GM18526 (cell line): ENCODE measurements at regions not wholly inside any gene's neighbourhood (a gene's known extent, or its start where the extent isn't known, plus 50 kb on each side); places are given as distances from the start of the nearest gene placed in this dataset.

Source experiments
- POLR2A ChIP-seq: IDR thresholded peaks from 3 replicates; pipeline ENCODE4 v1.6.1; 2011; ENCODE audit not compliant: insufficient read length; ENCODE audit errors: extremely low read depth

DNA sequence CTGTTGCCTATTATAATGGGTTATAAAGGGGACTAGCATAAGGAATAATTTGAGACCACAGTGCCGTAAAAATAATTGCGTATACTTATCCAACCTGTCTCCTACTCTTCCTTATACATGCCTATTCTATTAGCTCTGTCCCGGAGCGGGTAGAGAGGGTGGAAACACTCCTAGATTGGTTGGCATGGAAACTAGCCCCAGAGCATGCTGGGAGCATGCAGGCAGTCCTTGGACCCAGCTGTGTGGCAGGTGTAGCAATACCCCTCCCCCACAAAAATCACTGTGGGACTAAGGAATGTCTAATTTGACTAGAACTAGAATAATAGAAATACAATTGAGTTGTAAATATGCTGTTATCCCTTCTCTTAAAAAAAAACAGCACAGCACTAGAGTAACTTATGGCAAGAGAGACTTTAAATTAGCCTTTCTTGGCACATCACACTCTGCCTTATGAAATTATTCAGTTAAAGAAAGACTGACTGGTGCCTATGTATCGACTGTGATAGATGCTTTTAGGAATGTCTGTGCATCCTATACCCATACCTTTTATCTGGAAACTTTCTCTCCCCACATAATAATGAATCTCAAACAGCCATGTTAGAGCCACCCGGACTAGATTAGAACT is 244.0 kb upstream of the DAAM1 start:
- TF ChIP-seq POLR2A: no peak

DNA sequence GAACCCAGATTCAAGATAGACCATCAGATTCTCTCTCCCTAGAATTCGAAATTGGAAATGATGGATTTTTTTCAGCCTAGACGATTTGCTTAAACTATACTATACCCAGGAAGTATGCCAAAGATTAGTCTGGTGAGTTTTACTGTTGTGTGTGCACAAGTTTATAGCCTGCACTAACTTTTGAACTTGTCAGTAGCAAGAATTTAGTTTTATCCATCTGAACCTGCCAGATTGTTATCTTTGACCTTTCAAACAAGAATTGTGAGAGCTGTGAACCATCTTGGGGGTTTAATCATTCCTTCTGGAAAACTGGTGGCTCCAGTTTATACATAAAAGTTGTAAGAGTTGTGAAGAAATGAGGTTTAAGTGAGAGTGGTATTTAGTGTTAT is 243.5 kb upstream of the DAAM1 start:
- no peak for TF ChIP-seq POLR2A

DNA sequence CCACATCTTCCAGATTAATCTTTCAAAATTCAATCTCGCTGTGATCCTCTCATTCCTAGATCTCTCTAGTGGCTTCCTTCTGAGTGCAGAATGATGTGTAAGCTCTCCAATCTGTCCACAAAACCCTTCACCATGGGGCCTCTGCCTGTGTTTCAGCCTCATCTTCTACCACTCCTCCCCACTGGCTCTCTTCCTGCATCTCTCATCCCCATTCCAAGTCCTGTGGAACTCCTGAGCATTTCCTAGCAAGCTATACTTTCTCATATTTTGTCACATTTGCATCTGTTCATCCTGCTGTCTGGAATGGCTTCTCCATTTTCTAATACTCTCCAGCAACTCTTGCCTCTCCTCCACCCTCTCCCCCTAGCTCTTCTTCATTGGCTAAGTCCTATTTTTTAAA is 242.0 kb upstream of the DAAM1 start:
- no peak for TF ChIP-seq POLR2A

DNA sequence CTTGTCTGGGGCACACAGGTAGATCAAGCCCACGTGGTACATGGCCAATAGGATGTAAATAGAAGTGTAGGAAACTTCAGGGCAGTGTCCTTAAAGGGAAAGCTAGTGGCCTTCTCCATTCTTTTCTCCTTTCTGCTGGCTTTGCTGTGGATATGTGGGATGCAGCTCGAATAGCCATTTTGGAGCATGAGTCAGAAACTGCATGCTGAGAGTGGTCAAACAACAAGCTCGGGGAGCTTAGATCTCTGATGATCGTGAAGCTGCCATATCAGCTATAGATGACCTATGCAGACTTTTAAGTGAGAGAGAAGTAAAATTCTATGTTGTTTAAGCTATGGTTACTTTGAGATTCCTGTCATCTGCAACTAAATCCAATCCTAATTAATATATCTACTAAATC is 241.3 kb upstream of the DAAM1 start:
- no peak for TF ChIP-seq POLR2A

DNA sequence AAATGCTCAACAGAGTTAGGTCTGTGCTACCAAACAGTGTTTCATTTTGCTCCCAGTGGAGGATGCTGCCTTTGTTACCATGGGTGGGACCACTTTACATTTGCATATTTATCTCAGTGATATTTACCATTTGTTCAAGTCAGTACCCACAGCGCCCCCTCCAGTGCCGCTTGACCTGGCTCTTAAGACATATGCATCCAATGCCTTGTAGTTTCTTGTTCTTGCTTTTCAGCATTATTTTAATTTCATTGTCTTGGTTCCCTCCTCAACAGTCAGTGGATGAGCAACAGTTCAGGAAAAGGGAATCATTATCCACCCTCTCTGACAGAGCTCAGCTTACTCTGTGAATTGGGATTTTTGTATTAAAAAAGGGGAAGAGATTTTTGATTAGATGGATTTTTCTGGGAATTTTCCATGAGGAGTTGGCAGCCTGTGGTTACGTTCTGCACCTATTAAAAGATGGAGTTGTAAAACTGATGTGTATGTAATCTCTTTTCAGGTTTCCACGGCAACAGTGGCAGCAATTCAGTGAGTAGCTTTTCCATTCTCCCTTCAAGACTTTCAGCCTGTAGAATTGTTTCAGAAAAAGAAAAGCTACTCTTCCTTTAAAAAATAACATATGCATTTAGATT is 240.5 kb upstream of the DAAM1 start:
- no peak for TF ChIP-seq POLR2A

DNA sequence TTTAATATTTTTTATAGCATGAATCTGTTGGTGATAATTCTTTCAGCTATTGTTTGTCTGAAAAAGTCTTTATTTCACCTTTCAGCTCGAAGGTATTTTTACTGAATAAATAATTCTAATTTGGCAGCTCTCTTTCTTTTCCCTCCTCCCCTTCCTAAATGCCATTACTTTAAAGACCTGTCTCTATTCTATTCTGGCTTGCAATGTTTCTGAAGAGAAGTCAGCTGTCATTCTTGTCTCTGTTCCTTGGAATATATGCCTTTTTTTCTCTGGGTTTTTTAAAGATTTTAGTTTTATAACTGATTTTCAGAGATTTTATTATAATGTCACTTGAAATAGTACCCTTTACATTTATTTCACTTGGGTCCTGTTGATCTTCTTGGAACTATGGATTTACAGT is 237.9 kb upstream of the DAAM1 start:
- no peak for TF ChIP-seq POLR2A

DNA sequence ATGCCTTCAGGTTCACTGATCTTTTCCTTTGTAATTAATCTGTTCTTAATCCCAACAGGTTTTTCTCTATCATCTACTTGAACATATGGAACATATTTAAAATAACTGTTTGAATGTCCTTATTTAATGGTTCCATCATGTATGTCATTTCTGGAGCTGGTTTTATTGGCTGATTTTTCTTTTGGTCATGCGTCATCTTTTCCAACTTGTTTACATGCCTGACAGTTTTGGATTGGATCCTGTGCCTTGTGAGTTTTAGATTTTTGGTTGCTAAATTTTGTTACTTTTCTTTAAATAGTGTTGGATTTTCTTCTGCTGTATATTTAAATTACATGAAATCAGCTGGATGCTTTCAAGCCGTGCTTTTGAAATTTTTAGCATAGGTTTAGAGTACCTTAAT is 237.3 kb upstream of the DAAM1 start:
- TF ChIP-seq POLR2A: no peak

DNA sequence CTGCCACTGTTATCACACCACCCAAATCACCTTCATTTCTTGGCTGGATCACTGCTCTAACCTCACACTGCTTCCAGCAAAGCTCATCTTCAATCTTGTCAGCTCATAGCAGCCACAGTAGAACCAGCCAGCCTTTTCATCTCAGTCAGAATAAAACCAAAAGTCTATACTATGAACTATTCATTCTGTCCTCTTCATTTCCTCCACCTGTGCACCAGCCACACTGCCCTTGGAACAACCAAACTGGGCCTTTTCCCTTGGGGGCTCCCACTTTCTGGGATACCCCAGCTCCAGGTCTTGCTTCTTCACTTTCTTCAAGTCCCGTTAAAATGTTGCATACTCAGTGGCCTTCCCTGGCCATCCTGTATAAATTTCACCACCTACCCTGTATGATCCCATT is 234.4 kb upstream of the DAAM1 start:
- TF ChIP-seq POLR2A: no peak

DNA sequence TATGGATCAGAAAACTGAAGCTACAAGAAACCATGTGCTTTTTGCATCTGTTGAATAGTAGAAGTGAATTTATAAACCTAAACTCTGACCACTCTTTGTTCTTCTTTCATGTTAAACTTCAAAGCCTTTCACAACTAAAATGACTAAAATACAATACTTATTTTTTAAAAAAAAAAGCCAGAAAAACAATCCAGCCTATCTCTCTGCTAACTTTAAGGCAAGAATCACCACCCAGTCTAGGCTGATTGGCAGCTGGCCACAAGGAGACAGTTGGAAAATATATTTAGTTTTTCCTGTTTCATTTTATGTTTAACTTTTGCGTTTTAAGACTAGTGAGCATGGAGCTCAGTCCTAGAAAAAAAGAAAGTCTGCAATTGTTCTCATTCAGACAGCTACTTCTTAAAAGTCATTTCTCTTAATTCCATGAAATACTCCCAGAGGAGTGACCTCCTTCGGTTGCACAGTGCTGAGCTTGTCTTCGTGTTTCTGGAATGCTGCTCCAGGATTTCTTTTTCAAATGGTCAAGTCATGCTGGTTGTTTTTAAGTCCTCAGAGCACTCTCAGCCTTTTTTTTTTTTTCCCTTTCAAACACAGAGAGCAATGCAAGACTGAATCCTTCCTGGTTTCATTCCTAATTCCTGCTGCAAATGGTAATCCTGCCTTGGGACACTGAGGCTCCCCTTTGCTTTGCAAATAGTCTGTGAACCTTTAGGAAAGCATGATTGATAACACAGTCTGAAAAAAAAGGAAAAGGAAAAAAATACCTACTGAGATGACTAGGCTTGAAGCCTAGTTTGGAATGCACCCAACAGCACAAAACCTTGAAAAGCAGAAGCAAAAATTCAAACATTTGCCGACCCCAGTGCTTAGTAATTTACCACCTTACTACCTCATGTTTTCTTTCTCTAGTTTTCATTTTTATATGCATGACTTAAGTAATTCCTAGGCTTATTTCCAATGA is 233.3 kb upstream of the DAAM1 start:
- TF ChIP-seq POLR2A: no peak

DNA sequence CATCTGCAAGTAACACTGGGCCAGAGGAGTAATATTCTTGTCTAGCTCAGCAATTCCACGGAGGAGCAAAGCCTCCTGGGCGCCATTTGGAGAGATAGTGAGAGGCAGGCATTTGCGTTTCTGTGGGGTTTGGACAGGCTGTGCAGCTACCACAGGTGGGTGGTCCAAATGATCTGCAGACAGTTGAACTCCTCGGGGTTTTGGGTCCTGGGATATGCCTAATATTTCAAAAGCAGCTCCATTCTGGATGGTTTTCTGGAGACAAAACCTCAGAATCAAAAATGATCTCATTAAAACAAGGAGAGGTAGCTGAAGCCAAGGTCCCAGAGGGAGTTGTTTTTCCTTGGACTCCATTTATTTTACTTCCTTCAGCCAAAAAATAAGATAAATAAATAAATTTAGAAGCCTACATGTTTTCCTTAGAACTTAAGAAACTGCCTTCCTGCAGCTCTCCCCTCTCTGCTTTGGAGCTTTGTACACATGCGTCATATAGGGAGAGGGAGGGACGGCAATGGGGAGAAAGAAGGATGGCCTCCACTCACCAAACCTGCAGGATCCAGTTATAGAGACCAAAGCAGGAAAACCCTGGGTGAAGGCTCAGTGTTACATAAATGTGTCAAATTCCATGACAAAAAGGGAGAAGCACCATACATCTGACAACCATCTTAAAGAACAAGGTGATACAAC is 227.3 kb upstream of the DAAM1 start:
- no peak for TF ChIP-seq POLR2A

DNA sequence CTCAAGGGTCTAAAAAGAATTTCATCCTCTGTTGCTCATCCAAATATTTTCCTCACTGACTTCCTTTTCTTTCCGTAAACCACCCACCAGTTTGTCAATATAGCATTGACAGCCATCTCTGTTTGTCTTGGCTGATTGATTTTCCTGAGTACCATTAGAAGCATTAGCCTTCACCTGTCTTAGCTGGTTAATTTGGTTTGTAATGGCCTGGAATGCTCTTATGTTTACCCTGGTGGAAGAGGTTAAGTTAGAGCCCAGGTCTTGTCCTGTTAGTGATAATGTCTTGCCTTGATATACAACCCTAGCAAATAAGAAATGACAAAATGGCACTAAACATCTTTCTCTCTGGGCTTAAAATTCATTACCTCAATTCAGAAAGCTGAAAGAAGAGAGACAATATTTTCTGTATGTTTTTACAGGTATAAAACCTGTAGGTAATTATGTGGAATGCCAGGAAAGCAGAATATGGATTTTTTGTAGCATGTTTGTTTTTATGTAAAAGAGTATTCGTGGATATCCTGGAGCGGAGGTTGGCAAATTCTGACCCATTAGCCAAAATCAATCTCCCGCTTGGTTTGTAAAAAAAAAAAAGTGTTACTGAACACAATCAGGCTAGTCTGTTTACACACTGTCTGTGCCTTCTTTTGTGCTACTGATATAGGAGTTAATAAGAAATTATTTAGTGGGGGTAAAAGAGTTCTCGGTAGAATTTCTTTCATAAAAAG is 224.4 kb upstream of the DAAM1 start:
- no peak for TF ChIP-seq POLR2A

DNA sequence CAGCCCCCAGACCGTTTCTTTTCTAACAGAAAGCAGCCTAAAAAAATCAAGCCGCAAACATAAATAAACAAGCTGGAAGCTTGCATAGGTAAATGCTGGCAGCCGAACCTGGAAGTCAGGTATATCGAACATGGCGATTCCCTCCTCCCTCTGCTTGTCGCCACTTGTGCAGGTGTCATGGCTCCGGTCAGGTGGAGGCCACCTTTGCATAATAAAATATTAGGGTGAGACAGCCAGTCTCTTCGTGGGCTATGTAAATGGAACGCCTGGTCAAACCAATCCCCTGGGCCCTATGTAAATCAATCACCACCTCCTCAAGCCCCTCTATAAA is 223.9 kb upstream of the DAAM1 start:
- no peak for TF ChIP-seq POLR2A

DNA sequence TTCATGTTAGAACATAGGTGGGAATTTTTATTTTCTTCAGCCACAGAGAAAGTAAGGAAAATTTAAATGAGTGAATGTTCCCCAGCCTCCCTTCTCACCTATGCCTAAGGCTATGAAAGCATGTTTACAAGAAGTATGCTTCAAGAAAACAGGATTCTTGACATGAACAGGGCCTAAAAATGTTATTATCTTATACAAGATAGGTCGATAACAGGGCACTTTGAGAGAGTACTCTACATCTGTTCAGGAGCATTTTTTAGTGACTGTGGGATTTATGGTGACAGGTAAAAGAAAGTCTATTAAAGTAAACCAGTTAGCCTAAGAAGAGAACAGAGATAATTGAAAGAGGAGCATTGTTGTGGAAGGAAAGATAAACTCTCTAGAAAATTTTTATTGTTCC is 222.9 kb upstream of the DAAM1 start:
- no peak for TF ChIP-seq POLR2A

DNA sequence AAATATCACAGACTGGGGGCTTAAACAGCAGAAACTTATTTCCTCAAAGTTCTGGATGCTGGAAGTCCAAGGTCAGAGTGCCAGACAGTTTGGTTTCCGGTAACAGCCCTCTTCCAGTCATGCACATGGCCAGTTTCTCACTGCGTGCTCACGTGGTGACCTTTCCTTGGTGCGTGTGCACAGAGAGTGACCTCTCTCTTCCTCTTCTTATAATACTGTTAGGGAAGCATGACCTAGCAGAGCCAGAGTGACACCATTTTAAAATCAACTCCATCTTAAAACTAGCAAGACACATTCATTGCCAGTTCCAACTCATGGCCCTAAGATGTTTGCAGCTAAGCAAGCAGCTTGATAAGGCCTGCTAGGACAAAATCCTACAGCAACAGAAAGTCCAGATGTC is 221.5 kb upstream of the DAAM1 start:
- no peak for TF ChIP-seq POLR2A
